HepG2 (cell line): ENCODE measurements at regions not wholly inside any gene's neighbourhood (a gene's known extent, or its start where the extent isn't known, plus 50 kb on each side); places are given as distances from the start of the nearest gene placed in this dataset.

Experiments used
- ATAC-seq: fragments of 200-7000 bp; cut with Tn5 transposase; 3 replicates; pipeline ENCODE4 v1.9.1; 2020; ENCODE audit warnings: mild to moderate bottlenecking, moderate library complexity
- BruUV-seq: library from RNA; stranded (reverse); fragments of 400-500 nt; replicated peaks from 2 replicates; lab custom pipeline; 2021; lab: Mats Ljungman, UMichigan
- CTCF ChIA-PET: fragments of 300-600 bp; formaldehyde crosslinking; extraction: SDS; loops from one replicate; lab custom pipeline; 2021; ENCODE audit warnings: low total read pairs, inconsistent platforms, low intra/inter-chr PET ratio; lab: Yijun Ruan, JAX
- POLR2A ChIA-PET: fragments of 350-600 bp; sonication (Branson Sonifier 250); formaldehyde crosslinking; loops from one replicate; lab custom pipeline; 2020; ENCODE audit warnings: antibody characterized with exemption, inconsistent platforms; lab: Yijun Ruan, JAX
- DNase-seq: peaks from one replicate; pipeline ENCODE4 v3.0.0-alpha.2; 2015; ENCODE audit warnings: low spot score
- FAIRE-seq: peaks from 3 replicates; lab custom pipeline; 2011; peaks lifted over from hg19 to GRCh38; lab: Jason Lieb, UNC
- H2AFZ ChIP-seq: one replicate; pipeline ENCODE4 v1.6.1; 2011; ENCODE audit warnings: low read length, inconsistent platforms
- H3K27ac ChIP-seq: fragments of 300-600 bp; 3 replicates; pipeline ENCODE4 v1.8.0; 2011; ENCODE audit warnings: mixed run types, mild to moderate bottlenecking, mixed read lengths, low read length, inconsistent platforms; ENCODE audit not compliant: insufficient read depth; ENCODE audit errors: extremely low read length
- H3K27me3 ChIP-seq, 2 experiments: fragments of 200-600 bp in 1 of 2; 2 replicates in 1 of 2; 3 replicates in 1 of 2; pipeline versions ENCODE4 v1.6.0 to v1.8.0; 2011; ENCODE audit warnings: low read length in 2 of 2, mild to moderate bottlenecking in 2 of 2, moderate library complexity in 2 of 2, inconsistent platforms in 1 of 2; ENCODE audit not compliant: insufficient read depth in 2 of 2, control insufficient read depth in 1 of 2
- H3K36me3 ChIP-seq, 2 experiments: fragments of 200-600 bp in 1 of 2; replicated peaks in 1 of 2; 2 replicates in 1 of 2; 3 replicates in 1 of 2; pipeline versions ENCODE4 v1.5.1 to v1.8.0; 2011; ENCODE audit warnings: low read length in 2 of 2, inconsistent platforms in 1 of 2; ENCODE audit not compliant: insufficient read depth in 2 of 2, control insufficient read depth in 1 of 2
- H3K4me1 ChIP-seq: 2 replicates; pipeline ENCODE4 v1.5.1; 2012; ENCODE audit warnings: low read length, inconsistent platforms; ENCODE audit not compliant: insufficient read depth
- H3K4me2 ChIP-seq: 2 replicates; pipeline ENCODE4 v1.6.0; 2011; ENCODE audit warnings: low read depth, low read length, inconsistent platforms
- H3K4me3 ChIP-seq, 3 experiments: fragments of 200-600 bp in 1 of 3; sonication (generic), shearing (Covaris generic) in 1 of 3; replicated peaks in 1 of 3; 2 replicates each; pipeline ENCODE4 v1.5.1; 2011 to 2016; ENCODE audit warnings: low read length in 3 of 3, inconsistent platforms in 2 of 3, low read depth in 2 of 3, mild to moderate bottlenecking in 2 of 3, control low read depth in 1 of 3, mixed read lengths in 1 of 3; ENCODE audit not compliant: insufficient read depth in 1 of 3
- H3K79me2 ChIP-seq: one replicate; pipeline ENCODE4 v1.6.1; 2011; ENCODE audit warnings: low read length, inconsistent platforms; ENCODE audit not compliant: insufficient read depth
- H3K9ac ChIP-seq: 2 replicates; pipeline ENCODE4 v1.6.0; 2011; ENCODE audit warnings: mild to moderate bottlenecking, low read depth, low read length, inconsistent platforms; ENCODE audit not compliant: insufficient read depth
- H3K9me3 ChIP-seq: 2 replicates; pipeline ENCODE4 v1.5.1; 2012; ENCODE audit warnings: mild to moderate bottlenecking, low read length
- H4K20me1 ChIP-seq: 2 replicates; pipeline ENCODE4 v1.6.0; 2011; ENCODE audit warnings: inconsistent platforms, mild to moderate bottlenecking, low read length, moderate library complexity; ENCODE audit not compliant: insufficient read depth
- BHLHE40 ChIP-seq: IDR thresholded peaks from 2 replicates; pipeline ENCODE4 v1.6.1; 2011; ENCODE audit warnings: low read length, improper control_type of control experiment
- ESRRA ChIP-seq: sonication (generic); formaldehyde crosslinking; IDR thresholded peaks from 2 replicates; pipeline ENCODE4 v1.5.1; 2020; ENCODE audit warnings: mild to moderate bottlenecking, low read depth, missing genetic modification reagents
- GATA4 ChIP-seq: sonication (generic); IDR thresholded peaks from 2 replicates; pipeline ENCODE4 v1.6.1; 2016; ENCODE audit warnings: antibody characterized with exemption, low read depth, borderline replicate concordance
- JDP2 ChIP-seq: sonication (generic); formaldehyde crosslinking; IDR thresholded peaks from 2 replicates; pipeline ENCODE4 v1.8.1; 2022; ENCODE audit warnings: missing genetic modification reagents, borderline replicate concordance
- MTA3 ChIP-seq: sonication (generic); formaldehyde crosslinking; IDR thresholded peaks from 2 replicates; pipeline ENCODE4 v1.4.0; 2020; ENCODE audit warnings: missing genetic modification reagents
- NFE2L2 ChIP-seq: fragments of 150-350 bp; IDR thresholded peaks from 2 replicates; pipeline ENCODE4 v1.6.1; 2014; ENCODE audit warnings: low read length
- PHB2 ChIP-seq: fragments of 450-650 bp; IDR thresholded peaks from 2 replicates; pipeline ENCODE4 v1.6.1; 2018; ENCODE audit not compliant: partially characterized antibody
- RNF219 ChIP-seq: sonication (generic); formaldehyde crosslinking; IDR thresholded peaks from 2 replicates; pipeline ENCODE4 v1.5.0; 2020; ENCODE audit warnings: mild to moderate bottlenecking, missing genetic modification reagents
- RXRB ChIP-seq: IDR thresholded peaks from 2 replicates; pipeline ENCODE4 v1.6.1; 2016; ENCODE audit warnings: borderline replicate concordance, missing genetic modification reagents, missing compliant biosample characterization
- TEAD3 ChIP-seq: optimal IDR thresholded peaks from 2 replicates; pipeline ENCODE3; 2016; ENCODE audit warnings: borderline replicate concordance
- U2AF2 ChIP-seq: fragments of 200-400 bp; formaldehyde crosslinking; IDR thresholded peaks from 2 replicates; pipeline ENCODE4 v1.6.1; 2017; ENCODE audit warnings: low read depth, mild to moderate bottlenecking, low read length
- ZMAT3 ChIP-seq: sonication (generic); formaldehyde crosslinking; conservative IDR thresholded peaks from 2 replicates; pipeline ENCODE4 v1.7.0; 2021; ENCODE audit warnings: missing genetic modification reagents
- ZMYM3 ChIP-seq: sonication (generic); formaldehyde crosslinking; IDR thresholded peaks from 2 replicates; pipeline ENCODE4 v1.5.1; 2020; ENCODE audit warnings: mild to moderate bottlenecking, missing genetic modification reagents
- ZNF251 ChIP-seq: sonication (generic); formaldehyde crosslinking; IDR thresholded peaks from 2 replicates; pipeline ENCODE4 v1.9.0; 2021; ENCODE audit warnings: mild to moderate bottlenecking, missing genetic modification reagents
- ZNF557 ChIP-seq: sonication (generic); formaldehyde crosslinking; IDR thresholded peaks from 2 replicates; pipeline ENCODE4 v1.4.0; 2020; ENCODE audit warnings: missing genetic modification reagents
- ZNF572 ChIP-seq: sonication (generic); formaldehyde crosslinking; IDR thresholded peaks from 2 replicates; pipeline ENCODE4 v1.5.1; 2020; ENCODE audit warnings: mild to moderate bottlenecking, missing genetic modification reagents
- ZNF768 ChIP-seq: sonication (generic); formaldehyde crosslinking; IDR thresholded peaks from 2 replicates; pipeline ENCODE4 v1.4.0; 2020; ENCODE audit warnings: missing genetic modification reagents
- ZNF782 ChIP-seq: sonication (generic); formaldehyde crosslinking; IDR thresholded peaks from 2 replicates; pipeline ENCODE4 v1.4.0; 2020; ENCODE audit warnings: missing genetic modification reagents, mild to moderate bottlenecking, borderline replicate concordance
- WGBS: methylation state at CpG from one replicate; pipeline ENCODE4 v1.1.6; 2017; ENCODE audit warnings: low lambda C conversion rate; 5-methylcytosine and 5-hydroxymethylcytosine counted together
- in situ Hi-C: cut with HindIII; loops from 2 replicates; pipeline ENCODE4 v1.10.0; 2017; ENCODE audit warnings: low pct_unique_long_range_greater_than_20kb; ENCODE audit not compliant: extremely low pct_ligation_motif_present
- intact Hi-C: fragments of 100-400 bp; cut with micrococcal nuclease; formaldehyde crosslinking; loops from one replicate; pipeline ENCODE4 v1.10.0; 2022; ENCODE audit not compliant: unreplicated experiment

GRCh38 chr15:70199540-70200410 lies 102.1 kb upstream of the TLE3 start:
- no peaks in the 10 kb centered on the region for H3K36me3 ChIP-seq
- no peak overlapping the region for H2AFZ ChIP-seq
- H3K9ac ChIP-seq = no peak overlapping the region
- no peaks in the 10 kb centered on the region for H3K9me3 ChIP-seq
- no peaks in the 10 kb centered on the region for H3K79me2 ChIP-seq
- H3K4me2 ChIP-seq = no peak overlapping the region
- no peaks in the 10 kb centered on the region for H4K20me1 ChIP-seq
- in situ Hi-C loops = no loop called here
- no TSS peak for BruUV-seq
- FAIRE-seq (no peak), ATAC-seq (no peak), DNase-seq (no peak)
- ChIA-PET POLR2A (no interaction called here), CTCF (no interaction called here)
- H3K4me1 ChIP-seq = peaks cover 41% of the 10 kb centered on the region
- no peak overlapping the region for H3K27ac ChIP-seq
- intact Hi-C loops = loop anchor here (5.0 to 10.0 kb wide), 2 partner anchors 75 to 102 kb away; partner anchors contain the start of gene TLE3
- 25% methylated on average over 17 of the region's 18 CpGs for WGBS
- peaks cover 4 to 32% of the 10 kb centered on the region in 2 experiments; a peak in 4 of 5 replicates for H3K27me3 ChIP-seq
- TF ChIP-seq ZNF768 (CRISPR knock-in tag) (peak; percentile 92), ZMYM3 (CRISPR knock-in tag) (0 out of 2 replicates have a peak, but pooled peaks have one; percentile 15), RXRB (no peak)
- H3K4me3 ChIP-seq = no peak overlapping the region

- H3K36me3 ChIP-seq = no peaks in the 10 kb centered on the region
- WGBS = 38% methylated on average over 4 of the region's 4 CpGs
- H3K27ac ChIP-seq = no peak overlapping the region
- H3K27me3 ChIP-seq = peaks cover 4 to 26% of the 10 kb centered on the region in 2 experiments; a peak in 3 of 5 replicates
- no TSS peak for BruUV-seq
- ChIA-PET CTCF (no interaction called here), POLR2A (no interaction called here)
- TF ChIP-seq TEAD3 (CRISPR knock-in tag) (no peak), ZNF251 (CRISPR knock-in tag) (no peak), ZMAT3 (CRISPR knock-in tag) (no peak), NFE2L2 (no peak), ZNF557 (CRISPR knock-in tag) (no peak), PHB2 (no peak), GATA4 (no peak), ESRRA (CRISPR knock-in tag) (no peak), ZNF782 (CRISPR knock-in tag) (no peak), ZNF572 (CRISPR knock-in tag) (no peak), BHLHE40 (no peak), RNF219 (CRISPR knock-in tag) (no peak), MTA3 (CRISPR knock-in tag) (no peak), U2AF2 (no peak), JDP2 (CRISPR knock-in tag) (no peak)
- H3K9me3 ChIP-seq = no peaks in the 10 kb centered on the region
- ATAC-seq = no peak
- H3K4me2 ChIP-seq = no peak overlapping the region
- H4K20me1 ChIP-seq = no peaks in the 10 kb centered on the region
- H3K79me2 ChIP-seq = no peaks in the 10 kb centered on the region
- FAIRE-seq = no peak
- intact Hi-C loops (loop anchor here (5.0 to 10.0 kb wide), 2 partner anchors 74 to 102 kb away; partner anchors contain the start of gene TLE3), in situ Hi-C loops (no loop called here)
- H3K4me3 ChIP-seq = no peak overlapping the region
- H2AFZ ChIP-seq = no peak overlapping the region
- H3K4me1 ChIP-seq = peaks cover 47% of the 10 kb centered on the region
- H3K9ac ChIP-seq = no peak overlapping the region
- DNase-seq = no peak
Observed at GRCh38 chr15:70199124-70199482, 101.4 kb upstream of the TLE3 start.
